GM18868 (cell line): ENCODE measurements at regions not wholly inside any gene's neighbourhood (a gene's known extent, or its start where the extent isn't known, plus 50 kb on each side); places are given as distances from the start of the nearest gene placed in this dataset.
"Not testable (repeated sequence)": the region's sequence is repeated elsewhere in the genome, so short reads cannot be mapped to it uniquely, and the experiment has no call there.

Experiments used
- ATAC-seq: cut with Tn5 transposase; IDR thresholded peaks from one replicate; pipeline ENCODE4 v1.9.1; 2021; ENCODE audit warnings: mild to moderate bottlenecking, moderate library complexity; ENCODE audit not compliant: unreplicated experiment

GRCh38 chr12:73460212-73460611 lies 1077.4 kb upstream of the ATXN7L3B start:
- no peak for ATAC-seq

GRCh38 chr12:73465106-73465505 lies 1072.5 kb upstream of the ATXN7L3B start:
- ATAC-seq = no peak

GRCh38 chr12:73486256-73486655 lies 1051.4 kb upstream of the ATXN7L3B start:
- no peak for ATAC-seq

GRCh38 chr12:73506611-73507010 lies 1031.0 kb upstream of the ATXN7L3B start:
- ATAC-seq = no peak

GRCh38 chr12:73514672-73515071 lies 1023.0 kb upstream of the ATXN7L3B start:
- ATAC-seq = no peak

- no peak for ATAC-seq
Observed at GRCh38 chr12:73517859-73518258, 1019.8 kb upstream of the ATXN7L3B start.

GRCh38 chr12:73529231-73529630 lies 1008.4 kb upstream of the ATXN7L3B start:
- no peak for ATAC-seq

DNA sequence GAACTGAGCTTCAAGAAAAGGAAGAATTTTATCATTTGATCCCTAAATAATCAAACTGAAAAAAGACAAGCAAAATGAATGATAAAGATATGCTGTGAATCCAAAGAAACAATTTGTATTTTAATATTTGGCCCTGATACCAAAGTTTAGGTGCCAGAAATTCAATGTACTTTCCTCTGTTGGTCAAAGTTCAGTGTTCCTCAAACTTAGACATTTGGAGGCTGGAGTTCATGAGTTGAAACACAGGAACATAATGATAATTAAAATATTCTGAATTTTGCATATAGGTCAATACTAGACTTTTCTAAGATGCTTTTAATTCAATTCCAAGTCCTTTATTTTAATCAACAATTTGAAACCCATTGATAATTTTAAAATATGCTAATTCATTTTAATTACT lies 1007.7 kb upstream of the ATXN7L3B start:
- ATAC-seq = no peak

DNA sequence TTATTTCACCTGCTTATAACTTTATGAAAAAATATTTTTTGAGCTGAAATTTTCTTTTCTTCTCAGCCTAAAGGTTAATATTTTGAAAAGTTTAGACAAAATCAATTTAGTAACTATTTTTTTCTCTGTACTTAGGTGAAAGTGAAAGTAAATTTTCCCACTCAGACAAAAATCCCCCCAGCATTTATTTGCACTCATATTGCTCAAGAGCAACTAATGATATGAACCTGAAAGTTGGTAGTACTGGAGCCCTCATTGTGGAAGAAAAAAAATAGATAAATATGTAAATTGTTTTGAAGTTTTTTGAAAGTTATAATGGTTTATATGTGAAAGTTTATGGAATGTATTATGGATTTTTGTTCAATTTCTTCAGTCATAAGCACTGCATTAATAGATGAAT lies 1005.9 kb upstream of the ATXN7L3B start:
- peak; percentile 70 for ATAC-seq

DNA sequence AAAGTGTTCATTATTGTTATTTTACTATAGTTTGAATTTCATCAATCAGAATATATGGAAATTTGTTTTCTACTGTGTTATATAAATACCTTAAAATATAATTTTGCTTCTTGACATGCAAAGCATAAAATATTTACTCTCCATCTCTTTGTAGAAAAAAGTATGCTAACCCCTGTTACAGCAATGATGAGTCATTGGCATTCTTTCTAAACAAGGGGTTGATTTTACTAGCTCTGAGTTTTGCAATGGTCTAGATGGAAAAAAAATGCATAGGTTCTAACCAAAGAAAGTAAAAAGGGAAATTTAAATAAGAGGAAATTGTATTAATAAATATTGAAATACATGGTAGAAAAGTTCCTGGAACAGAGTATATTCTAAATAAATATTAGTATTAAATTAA lies 990.2 kb upstream of the ATXN7L3B start:
- no peak for ATAC-seq

GRCh38 chr12:73585136-73585535 lies 952.5 kb upstream of the ATXN7L3B start:
- ATAC-seq = no peak

- no peak for ATAC-seq
Observed at GRCh38 chr12:73589220-73589619, 948.4 kb upstream of the ATXN7L3B start.

DNA sequence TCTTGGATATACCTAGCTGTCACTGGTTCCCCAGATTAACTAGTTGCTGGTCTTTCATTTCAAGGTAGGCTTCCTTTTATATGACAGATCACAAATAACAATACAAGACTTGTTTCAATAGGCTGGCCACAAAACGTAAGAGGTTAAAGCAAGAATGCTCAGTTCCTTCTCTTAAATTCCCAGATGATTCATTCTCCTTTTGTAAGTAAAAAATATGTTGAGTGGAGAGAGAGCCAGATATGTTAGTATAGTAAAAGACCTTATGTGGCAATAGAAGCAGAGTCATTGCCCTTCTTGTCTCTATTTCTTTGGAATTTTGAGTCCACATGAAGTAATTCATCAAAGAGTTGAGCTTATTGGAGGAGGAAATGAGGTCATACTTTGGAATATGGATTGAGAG lies 939.0 kb upstream of the ATXN7L3B start:
- no peak for ATAC-seq

DNA sequence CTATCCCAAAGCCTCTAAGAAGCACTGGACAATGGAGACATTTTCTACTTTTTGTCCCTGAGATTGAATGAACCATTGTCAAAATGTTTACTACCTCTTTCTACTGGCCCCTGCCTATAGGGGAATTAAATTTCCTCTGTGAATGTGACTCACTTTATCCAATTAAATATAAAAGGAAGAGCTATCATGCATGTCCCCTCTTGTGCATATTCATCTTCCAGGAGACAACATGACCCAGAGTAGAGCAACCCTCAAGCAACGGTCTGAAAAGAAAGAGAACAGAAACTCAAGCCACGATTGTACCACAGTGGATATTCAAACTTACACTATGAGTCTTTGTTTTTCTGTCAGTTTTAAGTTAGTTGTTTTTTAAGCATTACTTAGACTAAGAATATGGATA lies 938.4 kb upstream of the ATXN7L3B start:
- no peak for ATAC-seq

- not testable (repeated sequence) for ATAC-seq
Observed at GRCh38 chr12:73605925-73606324, 931.7 kb upstream of the ATXN7L3B start.

DNA sequence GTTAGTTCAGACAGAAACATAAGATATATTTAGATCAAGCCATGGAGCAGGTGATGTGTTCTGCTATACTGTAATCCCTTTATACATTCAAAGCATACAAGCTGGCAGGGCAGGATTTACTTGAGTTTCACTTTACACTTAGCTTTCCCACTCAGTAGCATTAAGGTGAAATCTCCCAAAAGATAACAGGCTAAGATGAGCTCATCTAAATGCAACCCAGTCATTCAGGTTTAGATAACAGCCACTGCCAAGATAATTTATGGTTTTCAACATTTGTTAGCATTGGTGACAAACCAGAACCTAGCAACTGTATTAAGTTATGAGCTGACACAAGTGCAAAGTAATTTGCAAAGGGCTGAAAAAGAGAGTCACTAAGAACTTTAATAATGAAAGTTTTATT lies 925.1 kb upstream of the ATXN7L3B start:
- ATAC-seq = no peak

DNA sequence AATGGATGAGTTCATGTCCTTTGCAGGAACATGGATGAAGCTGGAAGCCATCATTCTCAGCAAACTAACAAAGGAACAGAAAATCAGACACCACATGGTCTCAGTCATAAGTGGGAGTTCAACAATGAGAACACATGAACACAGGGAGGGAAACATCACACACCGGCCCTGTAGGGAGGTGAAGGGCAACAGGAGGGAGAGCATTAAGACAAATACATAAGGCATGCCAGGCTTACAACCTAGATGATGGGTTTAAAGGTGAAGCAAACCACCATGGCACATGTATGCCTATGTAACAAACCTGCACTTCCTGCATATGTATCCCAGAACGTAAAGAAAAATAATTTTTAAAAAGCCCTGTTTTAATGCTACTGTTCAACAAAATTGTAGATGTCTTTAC lies 914.2 kb upstream of the ATXN7L3B start:
- ATAC-seq = no peak

- no peak for ATAC-seq
Observed at GRCh38 chr12:73625226-73625625, 912.4 kb upstream of the ATXN7L3B start.

GRCh38 chr12:73629171-73629570 lies 908.5 kb upstream of the ATXN7L3B start:
- ATAC-seq = no peak

GRCh38 chr12:73629893-73630831 lies 907.5 kb upstream of the ATXN7L3B start:
- no peak for ATAC-seq

GRCh38 chr12:73632191-73632590 lies 905.4 kb upstream of the ATXN7L3B start:
- no peak for ATAC-seq

GRCh38 chr12:73632661-73633060 lies 905.0 kb upstream of the ATXN7L3B start:
- no peak for ATAC-seq

- ATAC-seq = not testable (repeated sequence)
Observed at GRCh38 chr12:73639397-73639796, 898.2 kb upstream of the ATXN7L3B start.
